ENCODE measurements at regions not wholly inside any gene's neighbourhood (a gene's known extent, or its start where the extent isn't known, plus 50 kb on each side); places are given as distances from the start of the nearest gene placed in this dataset.

GRCh38 chr18:31255953-31256352 is 62.0 kb upstream of the DSG1 start (continued):
- TF ChIP-seq, protein P1, sequence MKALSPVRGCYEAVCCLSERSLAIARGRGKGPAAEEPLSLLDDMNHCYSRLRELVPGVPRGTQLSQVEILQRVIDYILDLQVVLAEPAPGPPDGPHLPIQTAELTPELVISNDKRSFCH (CRISPR knock-in tag; IDR thresholded peaks at IDR 0.05), result no peak
- TF ChIP-seq, protein P1 (tag; IDR thresholded peaks at IDR 0.05), result no peak
- no peak for TF ChIP-seq SRSF1 (IDR thresholded peaks at IDR 0.05; ENCODE audit: low read depth, low read length)
- no peak for TF ChIP-seq SETDB1 (IDR thresholded peaks at IDR 0.05; ENCODE audit: low read length)
- TF ChIP-seq, protein P2, sequence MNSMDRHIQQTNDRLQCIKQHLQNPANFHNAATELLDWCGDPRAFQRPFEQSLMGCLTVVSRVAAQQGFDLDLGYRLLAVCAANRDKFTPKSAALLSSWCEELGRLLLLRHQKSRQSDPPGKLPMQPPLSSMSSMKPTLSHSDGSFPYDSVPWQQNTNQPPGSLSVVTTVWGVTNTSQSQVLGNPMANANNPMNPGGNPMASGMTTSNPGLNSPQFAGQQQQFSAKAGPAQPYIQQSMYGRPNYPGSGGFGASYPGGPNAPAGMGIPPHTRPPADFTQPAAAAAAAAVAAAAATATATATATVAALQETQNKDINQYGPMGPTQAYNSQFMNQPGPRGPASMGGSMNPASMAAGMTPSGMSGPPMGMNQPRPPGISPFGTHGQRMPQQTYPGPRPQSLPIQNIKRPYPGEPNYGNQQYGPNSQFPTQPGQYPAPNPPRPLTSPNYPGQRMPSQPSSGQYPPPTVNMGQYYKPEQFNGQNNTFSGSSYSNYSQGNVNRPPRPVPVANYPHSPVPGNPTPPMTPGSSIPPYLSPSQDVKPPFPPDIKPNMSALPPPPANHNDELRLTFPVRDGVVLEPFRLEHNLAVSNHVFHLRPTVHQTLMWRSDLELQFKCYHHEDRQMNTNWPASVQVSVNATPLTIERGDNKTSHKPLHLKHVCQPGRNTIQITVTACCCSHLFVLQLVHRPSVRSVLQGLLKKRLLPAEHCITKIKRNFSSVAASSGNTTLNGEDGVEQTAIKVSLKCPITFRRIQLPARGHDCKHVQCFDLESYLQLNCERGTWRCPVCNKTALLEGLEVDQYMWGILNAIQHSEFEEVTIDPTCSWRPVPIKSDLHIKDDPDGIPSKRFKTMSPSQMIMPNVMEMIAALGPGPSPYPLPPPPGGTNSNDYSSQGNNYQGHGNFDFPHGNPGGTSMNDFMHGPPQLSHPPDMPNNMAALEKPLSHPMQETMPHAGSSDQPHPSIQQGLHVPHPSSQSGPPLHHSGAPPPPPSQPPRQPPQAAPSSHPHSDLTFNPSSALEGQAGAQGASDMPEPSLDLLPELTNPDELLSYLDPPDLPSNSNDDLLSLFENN (IDR thresholded peaks at IDR 0.05; ENCODE audit: low read depth in 2 of 2, low read length in 2 of 2), result no peak
- TF ChIP-seq MITF (IDR thresholded peaks at IDR 0.05), result no peak
- TF ChIP-seq RBM25 (IDR thresholded peaks at IDR 0.05; ENCODE audit: low read depth, low read length, severe bottlenecking), result no peak

Measured in K562 (cell line).